ENCODE measurements at regions not wholly inside any gene's neighbourhood (a gene's known extent, or its start where the extent isn't known, plus 50 kb on each side); places are given as distances from the start of the nearest gene placed in this dataset.

DNA sequence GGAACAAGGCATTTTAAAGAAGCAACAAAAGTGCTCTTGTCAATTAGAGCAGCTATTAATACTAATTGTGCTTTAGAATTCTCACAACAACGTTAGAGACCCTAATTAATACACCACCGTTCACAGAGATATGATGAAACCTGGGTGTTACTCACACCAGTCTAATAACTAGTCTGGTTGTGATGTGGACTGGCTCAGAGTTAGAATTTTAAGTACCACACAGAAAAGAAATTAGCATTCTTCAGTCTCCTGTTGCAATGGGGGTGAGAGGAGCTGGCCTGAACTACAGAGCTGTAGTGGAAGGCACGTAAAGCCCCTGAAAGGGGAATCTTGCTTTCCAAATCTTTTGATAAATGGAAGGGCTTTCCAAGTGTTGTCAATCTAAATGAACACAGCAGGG lies 240.8 kb upstream of the TOX3 start:
- no peak for ATAC-seq
- DNase-seq = no peak
- H3K27ac ChIP-seq = no peak overlapping the region
- in situ Hi-C loops (cut with MboI; ENCODE audit: low sequenced_read_pairs in 4 of 4) = no loop called here
- H3K9me3 ChIP-seq = no peaks in the 10 kb centered on the region
- no peaks in the 10 kb centered on the region for H3K4me1 ChIP-seq
- no peaks in the 10 kb centered on the region for H3K27me3 ChIP-seq
- H3K4me3 ChIP-seq = no peak overlapping the region
- intact Hi-C loops (cut with DNase I; ENCODE audit: low total_unique reads) = no loop called here
- no peak for TF ChIP-seq POLR2A (IDR thresholded peaks at IDR 0.05)
- TF ChIP-seq, protein P1, sequence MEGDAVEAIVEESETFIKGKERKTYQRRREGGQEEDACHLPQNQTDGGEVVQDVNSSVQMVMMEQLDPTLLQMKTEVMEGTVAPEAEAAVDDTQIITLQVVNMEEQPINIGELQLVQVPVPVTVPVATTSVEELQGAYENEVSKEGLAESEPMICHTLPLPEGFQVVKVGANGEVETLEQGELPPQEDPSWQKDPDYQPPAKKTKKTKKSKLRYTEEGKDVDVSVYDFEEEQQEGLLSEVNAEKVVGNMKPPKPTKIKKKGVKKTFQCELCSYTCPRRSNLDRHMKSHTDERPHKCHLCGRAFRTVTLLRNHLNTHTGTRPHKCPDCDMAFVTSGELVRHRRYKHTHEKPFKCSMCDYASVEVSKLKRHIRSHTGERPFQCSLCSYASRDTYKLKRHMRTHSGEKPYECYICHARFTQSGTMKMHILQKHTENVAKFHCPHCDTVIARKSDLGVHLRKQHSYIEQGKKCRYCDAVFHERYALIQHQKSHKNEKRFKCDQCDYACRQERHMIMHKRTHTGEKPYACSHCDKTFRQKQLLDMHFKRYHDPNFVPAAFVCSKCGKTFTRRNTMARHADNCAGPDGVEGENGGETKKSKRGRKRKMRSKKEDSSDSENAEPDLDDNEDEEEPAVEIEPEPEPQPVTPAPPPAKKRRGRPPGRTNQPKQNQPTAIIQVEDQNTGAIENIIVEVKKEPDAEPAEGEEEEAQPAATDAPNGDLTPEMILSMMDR (IDR thresholded peaks at IDR 0.05 in 4 of 5, conservative IDR thresholded peaks at IDR 0.05 in 1 of 5) = no peak
- no peaks in the 10 kb centered on the region for H3K36me3 ChIP-seq

- Histone ChIP-seq H3K4me3 (no peak overlapping the region), H3K4me1 (no peaks in the 10 kb centered on the region), H3K27ac (no peak overlapping the region), H3K9me3 (no peaks in the 10 kb centered on the region), H3K27me3 (no peaks in the 10 kb centered on the region), H3K36me3 (no peaks in the 10 kb centered on the region)
- no peak for ATAC-seq
- in situ Hi-C loops (cut with MboI; ENCODE audit: low sequenced_read_pairs in 4 of 4) = no loop called here
- no peak for DNase-seq
- intact Hi-C loops (cut with DNase I; ENCODE audit: low total_unique reads) = no loop called here
- TF ChIP-seq, protein P1 (IDR thresholded peaks at IDR 0.05 in 4 of 5, conservative IDR thresholded peaks at IDR 0.05 in 1 of 5) = no peak
- TF ChIP-seq POLR2A (IDR thresholded peaks at IDR 0.05) = no peak
Observed at GRCh38 chr16:52786091-52786490, 239.1 kb upstream of the TOX3 start.

- Histone ChIP-seq H3K4me1 (no peaks in the 10 kb centered on the region), H3K27me3 (no peaks in the 10 kb centered on the region), H3K9me3 (no peaks in the 10 kb centered on the region), H3K4me3 (no peak overlapping the region), H3K36me3 (no peaks in the 10 kb centered on the region), H3K27ac (no peak overlapping the region)
- intact Hi-C loops (cut with DNase I; ENCODE audit: low total_unique reads) = no loop called here
- ATAC-seq = no peak
- no peak for TF ChIP-seq POLR2A (IDR thresholded peaks at IDR 0.05)
- TF ChIP-seq, protein P1 (IDR thresholded peaks at IDR 0.05 in 4 of 5, conservative IDR thresholded peaks at IDR 0.05 in 1 of 5) = no peak
- in situ Hi-C loops (cut with MboI; ENCODE audit: low sequenced_read_pairs in 4 of 4) = no loop called here
- no peak for DNase-seq
Observed at GRCh38 chr16:52785653-52786052, 238.7 kb upstream of the TOX3 start.

DNA sequence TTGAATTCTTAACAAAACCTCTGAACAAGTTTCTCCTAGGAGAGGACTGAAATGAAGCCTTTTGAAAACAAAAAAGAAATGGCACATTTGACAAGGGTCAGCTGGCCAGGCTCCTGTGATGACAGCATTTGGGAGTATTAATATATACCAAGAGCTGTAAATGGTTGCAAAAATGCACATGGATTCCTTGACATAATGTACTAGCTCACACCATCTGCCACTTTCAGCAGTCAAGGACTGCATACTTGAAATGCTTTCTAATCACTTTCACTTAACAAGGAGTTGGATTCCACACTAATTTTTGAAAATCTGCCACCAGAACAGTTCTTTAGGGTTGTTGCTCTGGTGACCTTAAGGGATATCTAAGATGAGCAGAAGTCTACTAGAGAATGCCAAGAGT lies 236.7 kb upstream of the TOX3 start:
- Histone ChIP-seq H3K27ac (no peak overlapping the region), H3K4me1 (no peaks in the 10 kb centered on the region), H3K36me3 (no peaks in the 10 kb centered on the region), H3K27me3 (no peaks in the 10 kb centered on the region), H3K9me3 (no peaks in the 10 kb centered on the region), H3K4me3 (no peak overlapping the region)
- ATAC-seq = no peak
- TF ChIP-seq POLR2A (IDR thresholded peaks at IDR 0.05) = no peak
- TF ChIP-seq, protein P1 (IDR thresholded peaks at IDR 0.05 in 4 of 5, conservative IDR thresholded peaks at IDR 0.05 in 1 of 5) = no peak
- DNase-seq = no peak
- in situ Hi-C loops (cut with MboI; ENCODE audit: low sequenced_read_pairs in 4 of 4) = no loop called here
- intact Hi-C loops (cut with DNase I; ENCODE audit: low total_unique reads) = no loop called here

DNA sequence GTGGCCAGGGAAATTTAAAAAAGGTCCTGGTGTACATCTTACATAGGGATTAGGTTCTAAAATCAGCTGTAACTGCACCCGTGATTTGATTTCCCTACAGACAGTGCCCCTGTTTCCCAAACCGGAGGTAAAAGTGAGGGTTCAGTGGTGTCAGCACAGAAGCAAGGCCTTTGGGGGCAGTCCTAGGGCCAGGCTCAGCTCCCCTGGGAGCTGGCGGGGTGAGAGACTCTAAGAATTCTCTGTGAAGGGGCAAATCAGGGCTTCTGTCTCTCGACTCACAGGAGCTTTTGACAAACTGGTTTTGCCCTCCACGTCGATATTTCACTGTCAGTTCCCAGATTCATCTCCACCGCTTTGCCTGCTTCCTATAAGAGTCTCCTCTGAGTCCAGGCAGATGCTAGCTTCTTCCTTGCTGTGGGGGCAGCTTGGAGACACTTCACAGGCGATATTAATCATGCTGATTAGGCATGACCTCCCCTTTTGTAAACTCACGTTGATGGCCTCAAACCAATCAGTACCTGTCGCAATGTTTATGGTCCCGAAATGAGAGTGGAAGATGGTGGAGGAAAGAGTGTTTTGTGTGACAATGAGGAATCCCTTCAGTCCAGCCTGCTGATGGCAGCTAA lies 234.2 kb upstream of the TOX3 start:
- Histone ChIP-seq H3K4me1 (no peaks in the 10 kb centered on the region), H3K27me3 (no peaks in the 10 kb centered on the region), H3K9me3 (no peaks in the 10 kb centered on the region), H3K4me3 (no peak overlapping the region), H3K27ac (no peak overlapping the region), H3K36me3 (no peaks in the 10 kb centered on the region)
- DNase-seq = no peak
- intact Hi-C loops (cut with DNase I; ENCODE audit: low total_unique reads) (no loop called here), in situ Hi-C loops (cut with MboI; ENCODE audit: low sequenced_read_pairs in 4 of 4) (no loop called here)
- no peak for TF ChIP-seq POLR2A (IDR thresholded peaks at IDR 0.05)
- TF ChIP-seq, protein P1 (IDR thresholded peaks at IDR 0.05 in 4 of 5, conservative IDR thresholded peaks at IDR 0.05 in 1 of 5) = no peak
- ATAC-seq = no peak
